GM18499 (cell line): ENCODE measurements at regions not wholly inside any gene's neighbourhood (a gene's known extent, or its start where the extent isn't known, plus 50 kb on each side); places are given as distances from the start of the nearest gene placed in this dataset.
A peak's percentile ranks its signal among the peaks of the same experiment; 100 is the strongest.
"Not testable (repeated sequence)": the region's sequence is repeated elsewhere in the genome, so short reads cannot be mapped to it uniquely, and the experiment has no call there.

ENCODE experiments used
- ATAC-seq: cut with Tn5 transposase; IDR thresholded peaks from one replicate; pipeline ENCODE4 v1.9.1; 2021; ENCODE audit warnings: moderate number of reproducible peaks; ENCODE audit not compliant: insufficient read depth, unreplicated experiment

GRCh38 chr4:164601653-164602052, 152.3 kb upstream of the SMIM31 start:
- ATAC-seq, result no peak

GRCh38 chr4:164605791-164606190, 148.1 kb upstream of the SMIM31 start:
- not testable (repeated sequence) for ATAC-seq

GRCh38 chr4:164606478-164606877, 147.5 kb upstream of the SMIM31 start:
- ATAC-seq, result peak; percentile 100

- no peak for ATAC-seq
These were observed 140.7 kb upstream of the SMIM31 start for GRCh38 chr4:164613256-164613655.

GRCh38 chr4:164613792-164614191, 140.1 kb upstream of the SMIM31 start:
- ATAC-seq, result no peak

GRCh38 chr4:164614329-164614728, 139.6 kb upstream of the SMIM31 start:
- no peak for ATAC-seq

- no peak for ATAC-seq
These were observed 138.9 kb upstream of the SMIM31 start for GRCh38 chr4:164614999-164615398.

GRCh38 chr4:164615964-164616363, 138.0 kb upstream of the SMIM31 start:
- no peak for ATAC-seq

GRCh38 chr4:164616961-164617360, 137.0 kb upstream of the SMIM31 start:
- no peak for ATAC-seq

GRCh38 chr4:164617426-164617825, 136.5 kb upstream of the SMIM31 start:
- ATAC-seq, result no peak

- no peak for ATAC-seq
These were observed 136.0 kb upstream of the SMIM31 start for GRCh38 chr4:164617911-164618310.

GRCh38 chr4:164621886-164622521, 131.9 kb upstream of the SMIM31 start:
- no peak for ATAC-seq

GRCh38 chr4:164623099-164623498, 130.8 kb upstream of the SMIM31 start:
- no peak for ATAC-seq

- no peak for ATAC-seq
These were observed 114.9 kb upstream of the SMIM31 start for GRCh38 chr4:164639001-164639400.

- no peak for ATAC-seq
These were observed 105.6 kb upstream of the SMIM31 start for GRCh38 chr4:164648151-164648848.

GRCh38 chr4:164648849-164649212, 105.1 kb upstream of the SMIM31 start:
- no peak for ATAC-seq

- ATAC-seq, result no peak
These were observed 94.2 kb upstream of the SMIM31 start for GRCh38 chr4:164659765-164660164.

GRCh38 chr4:164676152-164676551, 77.8 kb upstream of the SMIM31 start:
- ATAC-seq, result not testable (repeated sequence)

GRCh38 chr4:164683040-164683439, 70.9 kb upstream of the SMIM31 start:
- ATAC-seq, result no peak

- no peak for ATAC-seq
These were observed 58.3 kb upstream of the SMIM31 start for GRCh38 chr4:164695650-164696049.

- ATAC-seq, result no peak
These were observed 53.5 kb upstream of the SMIM31 start for GRCh38 chr4:164700471-164700870.

GRCh38 chr4:164701665-164702064, 52.3 kb upstream of the SMIM31 start:
- peak; percentile 93 for ATAC-seq
